Activated T-helper 17 cell treated with anti-CD3 and anti-CD28 coated beads, Interleukin-2, amount 50 U/mL, for 72 hours (primary cell): ENCODE measurements at regions not wholly inside any gene's neighbourhood (a gene's known extent, or its start where the extent isn't known, plus 50 kb on each side); places are given as distances from the start of the nearest gene placed in this dataset.
A peak's percentile ranks its signal among the peaks of the same experiment; 100 is the strongest.
"Not testable (repeated sequence)": the region's sequence is repeated elsewhere in the genome, so short reads cannot be mapped to it uniquely, and the experiment has no call there.

Source experiments
- ATAC-seq: fragments of 150-1000 bp; cut with Tn5 transposase; replicated peaks from 2 replicates; pipeline ENCODE4 v1.10.0; 2021; ENCODE audit warnings: mild to moderate bottlenecking, moderate library complexity
- H3K27ac Mint-ChIP-seq: one replicate; pipeline ENCODE4 v1.8.0; 2022; ENCODE audit warnings: mixed read lengths
- H3K27me3 Mint-ChIP-seq: one replicate; pipeline ENCODE4 v1.8.0; 2022; ENCODE audit warnings: mixed read lengths
- H3K36me3 Mint-ChIP-seq: one replicate; pipeline ENCODE4 v1.8.0; 2022; ENCODE audit warnings: low read depth, mild to moderate bottlenecking, mixed read lengths
- H3K4me1 Mint-ChIP-seq: one replicate; pipeline ENCODE4 v1.8.0; 2022; ENCODE audit warnings: mixed read lengths
- H3K4me3 Mint-ChIP-seq: one replicate; pipeline ENCODE4 v1.8.0; 2022; ENCODE audit warnings: mild to moderate bottlenecking, mixed read lengths
- H3K9me3 Mint-ChIP-seq: one replicate; pipeline ENCODE4 v1.8.0; 2022; ENCODE audit warnings: mixed read lengths

GRCh38 chr1:222196736-222197135 lies 351.2 kb downstream of the HHIPL2 start:
- H3K9me3 Mint-ChIP-seq = peaks cover 2% of the 10 kb centered on the region
- no peak overlapping the region for H3K27ac Mint-ChIP-seq
- no peaks in the 10 kb centered on the region for H3K36me3 Mint-ChIP-seq
- H3K27me3 Mint-ChIP-seq = peaks cover 10% of the 10 kb centered on the region
- H3K4me1 Mint-ChIP-seq = no peaks in the 10 kb centered on the region
- H3K4me3 Mint-ChIP-seq = no peak overlapping the region
- no peak for ATAC-seq

- Mint-ChIP-seq H3K4me3 (no peak overlapping the region), H3K27ac (no peak overlapping the region)
- no peak for ATAC-seq
These were observed 351.6 kb downstream of the HHIPL2 start for GRCh38 chr1:222196288-222196687.

GRCh38 chr1:222195857-222196256 lies 352.0 kb downstream of the HHIPL2 start:
- H3K27me3 Mint-ChIP-seq = peaks cover 10% of the 10 kb centered on the region
- H3K27ac Mint-ChIP-seq = no peak overlapping the region
- H3K9me3 Mint-ChIP-seq = peaks cover 5% of the 10 kb centered on the region
- no peaks in the 10 kb centered on the region for H3K4me1 Mint-ChIP-seq
- peak; percentile 66 for ATAC-seq
- H3K36me3 Mint-ChIP-seq = no peaks in the 10 kb centered on the region
- no peak overlapping the region for H3K4me3 Mint-ChIP-seq

More at GRCh38 chr1:222196288-222196687, 351.6 kb downstream of the HHIPL2 start:
- Mint-ChIP-seq H3K4me1 (no peaks in the 10 kb centered on the region), H3K9me3 (peaks cover 5% of the 10 kb centered on the region), H3K36me3 (no peaks in the 10 kb centered on the region), H3K27me3 (peaks cover 10% of the 10 kb centered on the region)

GRCh38 chr1:222189218-222189617 lies 358.7 kb downstream of the HHIPL2 start:
- Mint-ChIP-seq H3K4me1 (no peaks in the 10 kb centered on the region), H3K9me3 (peaks cover 5% of the 10 kb centered on the region), H3K27ac (no peak overlapping the region), H3K27me3 (peaks cover 2% of the 10 kb centered on the region), H3K4me3 (no peak overlapping the region), H3K36me3 (no peaks in the 10 kb centered on the region)
- ATAC-seq = no peak

GRCh38 chr1:222187566-222188332 lies 360.2 kb downstream of the HHIPL2 start:
- Mint-ChIP-seq H3K27ac (no peak overlapping the region), H3K27me3 (peaks cover 3% of the 10 kb centered on the region), H3K4me1 (no peaks in the 10 kb centered on the region), H3K36me3 (no peaks in the 10 kb centered on the region), H3K4me3 (no peak overlapping the region), H3K9me3 (peaks cover 6% of the 10 kb centered on the region)
- ATAC-seq = no peak

- ATAC-seq = peak; percentile 45
- no peak overlapping the region for H3K4me3 Mint-ChIP-seq
- H3K9me3 Mint-ChIP-seq = peaks cover 8% of the 10 kb centered on the region
- no peaks in the 10 kb centered on the region for H3K4me1 Mint-ChIP-seq
- H3K27me3 Mint-ChIP-seq = peaks cover 3% of the 10 kb centered on the region
- H3K27ac Mint-ChIP-seq = no peak overlapping the region
- H3K36me3 Mint-ChIP-seq = no peaks in the 10 kb centered on the region
These were observed 365.3 kb downstream of the HHIPL2 start for GRCh38 chr1:222182641-222183040.

- H3K9me3 Mint-ChIP-seq = peaks cover 8% of the 10 kb centered on the region
- H3K27me3 Mint-ChIP-seq = peaks cover 3% of the 10 kb centered on the region
- no peaks in the 10 kb centered on the region for H3K36me3 Mint-ChIP-seq
- ATAC-seq = no peak
- no peak overlapping the region for H3K27ac Mint-ChIP-seq
- no peak overlapping the region for H3K4me3 Mint-ChIP-seq
- no peaks in the 10 kb centered on the region for H3K4me1 Mint-ChIP-seq
These were observed 366.7 kb downstream of the HHIPL2 start for GRCh38 chr1:222181191-222181590.

- H3K27me3 Mint-ChIP-seq, H3K36me3 Mint-ChIP-seq, ATAC-seq, H3K4me3 Mint-ChIP-seq, H3K4me1 Mint-ChIP-seq, H3K27ac Mint-ChIP-seq: not testable (repeated sequence)
- H3K9me3 Mint-ChIP-seq = peaks cover 13% of the 10 kb centered on the region
These were observed 370.4 kb downstream of the HHIPL2 start for GRCh38 chr1:222177496-222177895.

GRCh38 chr1:222171005-222171404 lies 376.9 kb downstream of the HHIPL2 start:
- peaks cover 9% of the 10 kb centered on the region for H3K27me3 Mint-ChIP-seq
- H3K27ac Mint-ChIP-seq = no peak overlapping the region

GRCh38 chr1:222168621-222169020 lies 379.3 kb downstream of the HHIPL2 start:
- H3K36me3 Mint-ChIP-seq = no peaks in the 10 kb centered on the region
- no peaks in the 10 kb centered on the region for H3K4me1 Mint-ChIP-seq
- peaks cover 13% of the 10 kb centered on the region for H3K9me3 Mint-ChIP-seq
- no peak overlapping the region for H3K4me3 Mint-ChIP-seq
- peaks cover 14% of the 10 kb centered on the region for H3K27me3 Mint-ChIP-seq
- H3K27ac Mint-ChIP-seq = no peak overlapping the region
- no peak for ATAC-seq

More at GRCh38 chr1:222171005-222171404, 376.9 kb downstream of the HHIPL2 start:
- no peak for ATAC-seq
- H3K9me3 Mint-ChIP-seq = peaks cover 19% of the 10 kb centered on the region
- no peaks in the 10 kb centered on the region for H3K36me3 Mint-ChIP-seq
- H3K4me1 Mint-ChIP-seq = no peaks in the 10 kb centered on the region
- H3K4me3 Mint-ChIP-seq = no peak overlapping the region

GRCh38 chr1:222167896-222168295 lies 380.0 kb downstream of the HHIPL2 start:
- H3K27me3 Mint-ChIP-seq = peaks cover 14% of the 10 kb centered on the region
- ATAC-seq = no peak
- H3K27ac Mint-ChIP-seq = no peak overlapping the region
- no peaks in the 10 kb centered on the region for H3K36me3 Mint-ChIP-seq
- peaks cover 13% of the 10 kb centered on the region for H3K9me3 Mint-ChIP-seq
- H3K4me1 Mint-ChIP-seq = no peaks in the 10 kb centered on the region
- H3K4me3 Mint-ChIP-seq = no peak overlapping the region

- H3K27ac Mint-ChIP-seq = no peak overlapping the region
- H3K4me1 Mint-ChIP-seq = no peaks in the 10 kb centered on the region
- H3K4me3 Mint-ChIP-seq = no peak overlapping the region
- peaks cover 14% of the 10 kb centered on the region for H3K27me3 Mint-ChIP-seq
- H3K9me3 Mint-ChIP-seq = peaks cover 7% of the 10 kb centered on the region
- ATAC-seq = peak; percentile 98
- H3K36me3 Mint-ChIP-seq = no peaks in the 10 kb centered on the region
These were observed 380.8 kb downstream of the HHIPL2 start for GRCh38 chr1:222167111-222167510.

- Mint-ChIP-seq H3K27ac (no peak overlapping the region), H3K9me3 (no peaks in the 10 kb centered on the region), H3K36me3 (no peaks in the 10 kb centered on the region), H3K4me3 (no peak overlapping the region), H3K4me1 (no peaks in the 10 kb centered on the region), H3K27me3 (peaks cover 14% of the 10 kb centered on the region)
- no peak for ATAC-seq
These were observed 382.3 kb downstream of the HHIPL2 start for GRCh38 chr1:222165629-222166028.

- peaks cover 10% of the 10 kb centered on the region for H3K27me3 Mint-ChIP-seq
- no peak for ATAC-seq
- no peak overlapping the region for H3K4me3 Mint-ChIP-seq
- no peaks in the 10 kb centered on the region for H3K4me1 Mint-ChIP-seq
- H3K36me3 Mint-ChIP-seq = no peaks in the 10 kb centered on the region
- no peaks in the 10 kb centered on the region for H3K9me3 Mint-ChIP-seq
- H3K27ac Mint-ChIP-seq = no peak overlapping the region
These were observed 384.0 kb downstream of the HHIPL2 start for GRCh38 chr1:222163895-222164294.

GRCh38 chr1:222161676-222162075 lies 386.2 kb downstream of the HHIPL2 start:
- no peak overlapping the region for H3K4me3 Mint-ChIP-seq
- ATAC-seq = peak; percentile 35
- peaks cover 10% of the 10 kb centered on the region for H3K27me3 Mint-ChIP-seq
- H3K27ac Mint-ChIP-seq = no peak overlapping the region
- H3K36me3 Mint-ChIP-seq = no peaks in the 10 kb centered on the region
- H3K4me1 Mint-ChIP-seq = no peaks in the 10 kb centered on the region
- H3K9me3 Mint-ChIP-seq = peaks cover 14% of the 10 kb centered on the region
